Naive B cell (primary cell): ENCODE measurements at regions not wholly inside any gene's neighbourhood (a gene's known extent, or its start where the extent isn't known, plus 50 kb on each side); places are given as distances from the start of the nearest gene placed in this dataset.

Source experiments
- ATAC-seq, 2 donors: fragments of 150-1000 bp; cut with Tn5 transposase; 2 replicates each; pipeline ENCODE4 v1.10.0; 2021; ENCODE audit warnings: low read depth in 2 of 2, mild to moderate bottlenecking in 2 of 2, moderate library complexity in 2 of 2
- DNase-seq: peaks from one replicate; pipeline ENCODE4 v3.0.0; 2022
- H3K27ac Mint-ChIP-seq, 6 donors: one replicate each; pipeline ENCODE4 v1.8.0; 2020 to 2022; ENCODE audit warnings: mild to moderate bottlenecking in 6 of 6, mixed read lengths in 6 of 6, moderate library complexity in 5 of 6, inconsistent platforms in 2 of 6
- H3K27me3 Mint-ChIP-seq, 3 donors: one replicate each; pipeline ENCODE4 v1.8.0; 2021 to 2022; ENCODE audit warnings: mixed read lengths in 3 of 3, mild to moderate bottlenecking in 1 of 3
- H3K36me3 Mint-ChIP-seq, 2 donors: one replicate each; pipeline ENCODE4 v1.8.0; 2020 to 2022; ENCODE audit warnings: mixed read lengths in 2 of 2, inconsistent platforms in 1 of 2, mild to moderate bottlenecking in 1 of 2
- H3K4me1 Mint-ChIP-seq, 3 donors: one replicate each; pipeline ENCODE4 v1.8.0; 2020 to 2022; ENCODE audit warnings: mixed read lengths in 3 of 3, inconsistent platforms in 1 of 3, mild to moderate bottlenecking in 1 of 3, moderate library complexity in 1 of 3
- H3K4me3 Mint-ChIP-seq, 8 donors: one replicate each; pipeline ENCODE4 v1.8.0; 2020 to 2022; ENCODE audit warnings: mild to moderate bottlenecking in 8 of 8, mixed read lengths in 8 of 8, moderate library complexity in 8 of 8, inconsistent platforms in 2 of 8
- H3K9me3 Mint-ChIP-seq, 7 donors: one replicate each; pipeline ENCODE4 v1.8.0; 2020 to 2022; ENCODE audit warnings: mixed read lengths in 7 of 7, mild to moderate bottlenecking in 5 of 7, inconsistent platforms in 2 of 7, moderate library complexity in 1 of 7

DNA sequence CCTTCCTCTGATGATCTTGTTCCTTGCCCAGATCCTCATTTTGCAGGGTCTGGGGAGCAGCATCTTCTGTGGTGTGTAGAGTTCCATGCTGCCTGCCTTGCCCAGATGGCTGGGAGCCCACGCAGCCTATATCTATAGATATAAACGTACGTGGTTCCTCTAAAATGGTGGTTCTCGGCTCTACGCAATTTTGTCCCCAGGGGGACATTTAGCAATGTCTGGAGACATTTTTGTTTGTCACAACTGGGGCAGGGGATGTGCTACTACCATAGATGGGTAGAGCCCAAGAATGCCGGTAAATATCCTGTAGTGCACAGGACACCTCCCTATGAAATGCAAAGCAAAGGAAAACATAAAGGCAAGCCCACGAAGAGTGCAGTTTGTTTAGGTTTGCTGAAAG lies 98.4 kb upstream of the SPACA1 start:
- Mint-ChIP-seq H3K36me3 (peaks cover 0 to 5% of the 10 kb centered on the region in 2 donors), H3K4me1 (no peaks in the 10 kb centered on the region), H3K9me3 (no peaks in the 10 kb centered on the region), H3K27ac (no peak overlapping the region), H3K4me3 (no peak overlapping the region), H3K27me3 (peaks cover 9 to 27% (median 11%) of the 10 kb centered on the region in 3 donors)
- DNase-seq, result no peak
- ATAC-seq, result no peak

DNA sequence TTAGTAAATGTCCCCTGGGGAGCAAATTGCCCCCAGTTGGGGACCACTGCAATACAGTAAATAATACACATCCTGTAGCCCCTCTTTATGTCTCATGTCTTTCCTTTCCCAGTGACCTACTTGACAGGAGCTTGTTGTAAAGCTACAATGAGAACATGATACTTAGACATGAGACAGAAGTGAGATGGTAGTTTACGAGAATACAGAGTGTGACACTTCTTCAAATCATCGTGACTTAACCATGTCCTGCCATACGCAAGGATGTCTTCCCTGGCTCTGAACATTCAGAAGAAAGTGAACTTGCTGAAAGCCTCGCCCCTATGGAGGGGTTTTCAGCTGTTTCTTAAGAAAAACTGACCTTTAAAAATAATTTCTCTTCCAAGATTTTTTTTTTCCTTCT lies 101.0 kb upstream of the SPACA1 start:
- Mint-ChIP-seq H3K9me3 (no peaks in the 10 kb centered on the region), H3K4me1 (no peaks in the 10 kb centered on the region), H3K36me3 (peaks cover 0 to 9% of the 10 kb centered on the region in 2 donors), H3K27ac (no peak overlapping the region), H3K4me3 (no peak overlapping the region), H3K27me3 (peaks cover 23 to 38% (median 26%) of the 10 kb centered on the region in 3 donors)
- ATAC-seq (no peak), DNase-seq (no peak)

DNA sequence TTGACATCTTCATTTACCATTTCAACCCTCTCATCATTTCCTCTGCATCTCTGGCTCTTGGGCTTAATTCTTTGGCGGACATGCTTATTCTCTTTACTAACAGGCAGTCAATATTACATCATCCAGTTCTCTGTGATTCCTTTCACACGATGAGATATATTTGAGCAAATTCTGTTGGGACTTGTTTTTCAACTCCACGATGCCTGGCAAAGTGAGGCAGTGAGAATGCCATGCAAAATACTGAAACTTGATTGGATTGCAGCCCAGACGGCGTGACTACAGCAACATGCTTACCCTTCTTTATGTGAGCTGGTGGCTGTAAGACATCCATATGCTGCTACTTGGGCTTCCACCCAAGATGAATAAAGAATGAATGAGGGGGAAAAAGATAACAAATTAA lies 101.7 kb upstream of the SPACA1 start:
- Mint-ChIP-seq H3K4me1 (no peaks in the 10 kb centered on the region), H3K9me3 (no peaks in the 10 kb centered on the region), H3K27ac (no peak overlapping the region), H3K36me3 (peaks cover 0 to 11% of the 10 kb centered on the region in 2 donors), H3K27me3 (peaks cover 26 to 39% (median 32%) of the 10 kb centered on the region in 3 donors), H3K4me3 (no peak overlapping the region)
- DNase-seq, result no peak
- ATAC-seq, result no peak

DNA sequence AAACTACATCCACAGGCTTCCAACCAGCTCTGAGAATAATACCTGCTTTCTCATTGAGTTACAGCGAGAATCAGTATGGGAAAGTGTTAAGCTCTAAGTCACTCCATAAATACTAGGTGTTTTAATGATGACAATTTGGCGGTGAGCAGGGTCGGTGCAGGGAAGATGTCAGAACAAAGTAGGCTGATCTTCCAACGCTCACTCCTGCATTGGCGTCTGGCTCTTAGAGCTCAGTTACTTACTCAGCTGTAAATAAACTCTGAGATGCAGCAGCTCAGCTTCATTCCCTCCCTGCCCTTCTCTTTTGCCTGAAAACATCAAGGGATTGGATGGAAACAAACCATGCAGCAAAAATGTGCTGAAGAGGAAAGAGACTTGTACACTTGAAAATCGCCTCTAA lies 102.5 kb upstream of the SPACA1 start:
- no peaks in the 10 kb centered on the region for H3K9me3 Mint-ChIP-seq
- no peak overlapping the region for H3K4me3 Mint-ChIP-seq
- peaks cover 26 to 35% (median 32%) of the 10 kb centered on the region in 3 donors for H3K27me3 Mint-ChIP-seq
- H3K27ac Mint-ChIP-seq, result no peak overlapping the region
- DNase-seq (no peak), ATAC-seq (no peak)
- H3K36me3 Mint-ChIP-seq, result peaks cover 0 to 11% of the 10 kb centered on the region in 2 donors
- H3K4me1 Mint-ChIP-seq, result no peaks in the 10 kb centered on the region

DNA sequence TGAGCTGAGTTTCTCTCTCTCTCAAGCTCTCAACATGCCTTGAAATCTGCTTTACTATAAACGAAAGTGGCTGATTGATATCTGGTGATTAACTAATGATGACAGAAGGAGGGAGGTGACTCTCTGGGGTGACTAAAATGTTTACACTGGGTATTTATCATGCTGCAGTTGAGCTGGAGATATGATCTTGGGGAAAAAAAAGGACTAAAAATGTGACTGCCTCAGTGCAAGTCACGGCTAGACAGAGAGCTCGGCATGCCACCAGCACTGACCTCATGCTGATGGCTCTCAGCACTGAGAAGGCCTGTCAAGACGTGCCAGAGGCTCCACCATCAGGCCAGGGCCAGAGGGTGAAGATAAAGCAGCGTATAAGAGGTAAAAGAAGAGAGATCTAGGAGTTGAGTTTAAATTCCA lies 103.1 kb upstream of the SPACA1 start:
- H3K4me3 Mint-ChIP-seq, result no peak overlapping the region
- DNase-seq (no peak), ATAC-seq (no peak)
- H3K27ac Mint-ChIP-seq, result no peak overlapping the region
- H3K27me3 Mint-ChIP-seq, result peaks cover 26 to 34% (median 32%) of the 10 kb centered on the region in 3 donors
- peaks cover 0 to 11% of the 10 kb centered on the region in 2 donors for H3K36me3 Mint-ChIP-seq
- H3K4me1 Mint-ChIP-seq, result no peaks in the 10 kb centered on the region
- no peaks in the 10 kb centered on the region for H3K9me3 Mint-ChIP-seq

DNA sequence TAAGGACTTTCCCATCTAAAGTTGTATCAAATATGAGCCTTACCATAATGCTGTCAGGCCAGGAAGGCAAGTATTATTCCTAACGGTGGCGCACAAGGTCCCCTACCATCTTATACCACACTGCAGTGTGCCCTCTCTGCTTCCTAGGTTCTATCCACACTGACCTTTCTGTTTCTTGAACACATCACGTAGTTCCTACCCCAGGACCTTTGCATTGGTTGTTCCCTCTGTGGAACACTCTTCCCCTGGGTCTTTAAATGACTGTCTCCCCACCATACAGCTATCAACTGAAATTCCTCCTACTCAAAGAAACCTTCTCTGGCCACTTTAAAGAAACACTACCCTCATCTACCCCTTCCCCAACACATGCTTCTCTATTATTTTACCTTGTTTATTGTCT lies 104.5 kb upstream of the SPACA1 start:
- peaks cover 0 to 11% of the 10 kb centered on the region in 2 donors for H3K36me3 Mint-ChIP-seq
- no peaks in the 10 kb centered on the region for H3K9me3 Mint-ChIP-seq

DNA sequence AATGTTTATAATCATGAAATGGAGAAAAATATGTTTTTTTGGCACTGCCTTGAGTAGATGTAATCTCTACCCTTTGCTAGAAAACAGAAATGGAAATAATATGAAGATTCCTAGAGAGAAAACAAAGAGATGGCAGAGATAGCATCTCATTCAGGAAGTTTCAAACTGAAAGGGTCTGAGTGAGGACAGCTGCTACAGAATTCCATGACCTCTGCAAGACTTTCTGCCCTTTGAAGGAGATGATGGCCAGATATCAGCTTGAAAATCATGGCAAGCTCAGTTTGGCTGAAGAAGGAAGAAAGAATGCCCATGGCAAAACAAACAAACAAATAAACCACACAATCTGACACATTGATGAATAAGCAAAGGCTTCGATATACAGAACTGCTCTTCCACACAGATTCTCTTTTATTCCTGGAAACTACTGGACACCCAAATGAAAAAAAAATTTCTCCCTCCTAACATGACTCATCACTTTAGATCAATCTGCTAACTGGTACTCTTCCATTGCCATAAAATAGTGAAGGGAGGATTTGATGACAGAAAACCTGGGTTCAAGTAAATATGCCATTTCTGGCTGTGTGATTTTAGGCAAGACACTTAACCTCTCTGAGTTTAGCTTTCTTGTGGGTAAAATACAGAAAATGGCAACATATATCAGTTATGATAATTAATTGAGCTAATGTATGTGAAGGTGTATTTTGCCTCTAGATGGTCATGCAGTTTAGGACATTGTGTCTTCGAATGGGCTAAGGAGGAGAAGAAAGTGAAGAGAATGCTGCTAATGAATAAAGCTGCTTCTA lies 105.9 kb upstream of the SPACA1 start:
- H3K4me3 Mint-ChIP-seq, result no peak overlapping the region
- H3K27me3 Mint-ChIP-seq, result peaks cover 18 to 32% (median 29%) of the 10 kb centered on the region in 3 donors
- ATAC-seq, result no peak
- peaks cover 0 to 11% of the 10 kb centered on the region in 2 donors for H3K36me3 Mint-ChIP-seq
- DNase-seq, result no peak
- no peaks in the 10 kb centered on the region for H3K4me1 Mint-ChIP-seq
- H3K27ac Mint-ChIP-seq, result peak overlapping the region in 3 of 6 donors; percentile 1 to 17 (median 5)
- H3K9me3 Mint-ChIP-seq, result no peaks in the 10 kb centered on the region

More for the DNA sequence above, 104.5 kb upstream of the SPACA1 start:
- H3K27ac Mint-ChIP-seq, result no peak overlapping the region
- peaks cover 26 to 34% (median 32%) of the 10 kb centered on the region in 3 donors for H3K27me3 Mint-ChIP-seq
- no peaks in the 10 kb centered on the region for H3K4me1 Mint-ChIP-seq
- no peak overlapping the region for H3K4me3 Mint-ChIP-seq
- ATAC-seq, result no peak
- DNase-seq, result no peak

DNA sequence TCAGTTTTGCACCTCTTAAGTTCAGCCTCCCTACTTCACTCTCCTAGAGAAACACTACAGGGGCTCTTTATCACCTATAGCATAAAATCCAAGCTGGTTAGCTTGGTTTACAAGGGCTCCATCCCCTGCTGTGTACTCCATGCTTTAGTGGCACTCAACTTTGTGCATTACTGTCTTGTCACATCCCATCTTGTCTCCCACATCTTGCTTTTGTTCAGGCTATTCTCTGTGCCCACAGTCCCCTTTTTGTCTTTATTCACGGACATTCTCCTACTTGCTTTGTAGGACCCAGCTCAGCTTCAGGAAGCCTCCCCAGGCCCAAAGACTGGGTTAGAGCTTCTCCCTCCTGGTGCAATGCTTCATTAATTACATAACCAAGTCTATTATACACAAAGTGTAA lies 107.9 kb upstream of the SPACA1 start:
- Mint-ChIP-seq H3K27me3 (peaks cover 18 to 29% (median 19%) of the 10 kb centered on the region in 3 donors), H3K4me1 (peaks cover 0 to 6% (median 0%) of the 10 kb centered on the region in 3 donors), H3K27ac (peak overlapping the region in 1 of 6 donors; percentile 9), H3K36me3 (peaks cover 0 to 11% of the 10 kb centered on the region in 2 donors), H3K9me3 (no peaks in the 10 kb centered on the region), H3K4me3 (no peak overlapping the region)
- DNase-seq, result no peak
- no peak for ATAC-seq

DNA sequence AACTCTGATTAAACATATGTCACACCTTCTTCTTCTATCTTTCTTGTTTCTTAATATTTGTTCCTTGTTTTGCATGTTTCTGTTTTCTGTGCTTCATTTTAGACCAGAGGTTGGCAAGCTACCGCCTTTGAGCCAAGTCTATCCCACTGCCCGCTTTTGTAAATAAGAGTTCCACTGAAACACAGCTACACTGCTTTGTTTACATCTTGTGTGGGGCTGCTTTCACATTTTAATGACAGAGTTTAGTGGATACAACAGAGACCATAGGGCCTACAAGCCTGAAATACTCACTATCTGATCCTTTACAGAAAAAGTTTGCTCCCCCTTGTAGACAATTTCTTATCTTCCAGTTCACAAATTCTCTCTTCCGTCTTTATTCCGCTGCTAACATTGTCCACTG lies 109.4 kb upstream of the SPACA1 start:
- H3K4me1 Mint-ChIP-seq, result peaks cover 0 to 9% (median 0%) of the 10 kb centered on the region in 3 donors
- no peak overlapping the region for H3K4me3 Mint-ChIP-seq
- H3K9me3 Mint-ChIP-seq, result no peaks in the 10 kb centered on the region
- ATAC-seq (no peak), DNase-seq (no peak)
- peaks cover 9 to 17% (median 15%) of the 10 kb centered on the region in 3 donors for H3K27me3 Mint-ChIP-seq
- H3K36me3 Mint-ChIP-seq, result peaks cover 0 to 6% of the 10 kb centered on the region in 2 donors
- peak overlapping the region in 3 of 6 donors; percentile 5 to 64 (median 13) for H3K27ac Mint-ChIP-seq

DNA sequence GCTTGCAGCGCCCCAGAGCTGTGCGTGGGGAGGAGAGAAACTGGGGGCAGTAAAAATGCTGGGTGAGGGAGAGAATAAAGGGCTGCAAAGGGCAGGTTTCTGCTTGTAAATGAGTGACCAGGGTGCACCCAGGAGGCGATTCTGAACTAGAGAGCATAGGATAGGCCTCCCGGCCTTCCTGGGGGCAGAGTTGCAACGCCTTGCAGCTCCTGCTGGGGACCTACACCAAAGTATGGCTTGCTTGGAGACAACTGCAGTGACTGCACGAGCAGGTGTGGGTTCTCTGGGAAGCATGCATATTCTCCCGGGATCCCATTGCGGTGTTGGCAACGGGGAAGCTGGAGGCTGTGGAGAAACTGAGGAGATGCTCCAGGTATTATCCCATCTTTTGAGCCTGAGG lies 111.6 kb upstream of the SPACA1 start:
- no peaks in the 10 kb centered on the region for H3K36me3 Mint-ChIP-seq

DNA sequence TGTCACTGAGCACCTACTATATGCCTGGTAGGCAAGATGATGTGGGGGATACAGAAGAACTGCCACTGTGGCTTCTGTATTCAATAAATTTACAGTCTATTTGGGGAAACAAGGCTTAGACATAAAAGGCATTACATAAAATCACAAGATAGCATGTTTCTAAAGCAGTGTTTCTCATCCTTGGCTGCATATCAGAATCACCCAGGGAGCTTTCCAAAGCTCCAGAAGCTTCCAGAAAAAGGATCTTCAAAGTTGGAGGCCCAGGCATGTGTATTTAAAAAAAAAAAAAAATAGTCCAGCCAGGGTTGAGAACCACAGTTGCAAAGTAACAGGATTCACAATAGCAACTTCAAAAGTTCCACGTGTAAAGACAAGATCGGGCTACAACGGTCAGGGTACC lies 112.4 kb upstream of the SPACA1 start:
- no peak overlapping the region for H3K4me3 Mint-ChIP-seq
- peaks cover 0 to 9% (median 1%) of the 10 kb centered on the region in 3 donors for H3K4me1 Mint-ChIP-seq
- ATAC-seq (no peak), DNase-seq (no peak)
- no peaks in the 10 kb centered on the region for H3K36me3 Mint-ChIP-seq
- no peaks in the 10 kb centered on the region for H3K9me3 Mint-ChIP-seq
- H3K27me3 Mint-ChIP-seq, result peaks cover 0 to 4% (median 0%) of the 10 kb centered on the region in 3 donors
- H3K27ac Mint-ChIP-seq, result peak overlapping the region in 3 of 6 donors; percentile 27 to 65 (median 39)

More for the DNA sequence above, 111.6 kb upstream of the SPACA1 start:
- DNase-seq (no peak), ATAC-seq (no peak)
- H3K27me3 Mint-ChIP-seq, result peaks cover 0 to 5% (median under 1%) of the 10 kb centered on the region in 3 donors
- no peaks in the 10 kb centered on the region for H3K9me3 Mint-ChIP-seq
- peaks cover 0 to 9% (median 0%) of the 10 kb centered on the region in 3 donors for H3K4me1 Mint-ChIP-seq
- H3K4me3 Mint-ChIP-seq, result no peak overlapping the region
- no peak overlapping the region for H3K27ac Mint-ChIP-seq

DNA sequence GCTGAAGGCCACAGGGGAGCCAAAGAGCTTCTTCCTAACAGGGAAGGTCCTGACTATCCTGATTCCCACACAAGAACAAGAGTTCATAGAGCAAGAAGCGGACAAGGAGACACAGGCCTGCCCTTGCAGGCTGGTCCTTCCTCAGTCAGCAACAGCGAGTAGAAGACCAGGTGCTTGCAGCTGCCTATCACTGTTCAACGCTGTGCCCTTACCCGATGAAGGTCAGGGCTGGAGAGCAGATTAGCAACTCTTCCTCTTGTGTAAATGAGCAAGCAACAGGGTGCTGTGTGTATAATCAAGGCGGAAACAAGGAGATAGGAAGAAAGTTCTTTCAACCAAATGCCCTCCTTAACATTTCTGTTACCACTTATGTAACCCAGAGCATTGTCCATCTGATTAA lies 115.3 kb upstream of the SPACA1 start:
- Mint-ChIP-seq H3K27ac (peak overlapping the region in 1 of 6 donors; percentile 66), H3K36me3 (no peaks in the 10 kb centered on the region), H3K27me3 (peaks cover 0 to 4% (median 0%) of the 10 kb centered on the region in 3 donors), H3K4me3 (no peak overlapping the region), H3K9me3 (no peaks in the 10 kb centered on the region), H3K4me1 (peaks cover 10 to 18% (median 11%) of the 10 kb centered on the region in 3 donors)
- DNase-seq, result no peak
- ATAC-seq, result no peak

DNA sequence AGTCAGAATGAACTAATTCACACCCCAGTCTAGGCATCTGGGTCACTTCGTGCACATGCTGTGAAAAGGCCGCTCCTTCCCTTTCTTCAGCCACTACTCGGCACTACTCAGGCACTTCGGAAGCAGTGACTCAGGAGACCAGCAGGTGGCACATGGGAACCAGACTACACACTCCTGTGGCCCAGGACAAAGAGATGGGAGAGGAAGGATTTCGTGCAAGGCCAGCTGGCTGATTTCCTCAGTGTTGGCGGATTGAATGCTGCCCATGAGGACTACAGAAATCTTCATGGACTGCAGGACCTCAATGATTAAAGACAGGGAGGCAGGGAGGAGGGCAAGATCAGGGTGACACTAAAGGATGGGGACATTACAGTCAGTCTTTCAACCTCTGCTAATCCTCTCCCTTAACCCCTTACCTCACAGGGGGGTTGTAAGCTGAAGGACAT lies 117.8 kb upstream of the SPACA1 start:
- Mint-ChIP-seq H3K4me3 (no peak overlapping the region), H3K4me1 (peaks cover 26 to 36% (median 34%) of the 10 kb centered on the region in 3 donors), H3K36me3 (no peaks in the 10 kb centered on the region), H3K9me3 (no peaks in the 10 kb centered on the region), H3K27me3 (no peaks in the 10 kb centered on the region), H3K27ac (peak overlapping the region; percentile 21 to 78 (median 43))
- DNase-seq (peak; percentile 62), ATAC-seq (peak; percentile 37 to 43)

DNA sequence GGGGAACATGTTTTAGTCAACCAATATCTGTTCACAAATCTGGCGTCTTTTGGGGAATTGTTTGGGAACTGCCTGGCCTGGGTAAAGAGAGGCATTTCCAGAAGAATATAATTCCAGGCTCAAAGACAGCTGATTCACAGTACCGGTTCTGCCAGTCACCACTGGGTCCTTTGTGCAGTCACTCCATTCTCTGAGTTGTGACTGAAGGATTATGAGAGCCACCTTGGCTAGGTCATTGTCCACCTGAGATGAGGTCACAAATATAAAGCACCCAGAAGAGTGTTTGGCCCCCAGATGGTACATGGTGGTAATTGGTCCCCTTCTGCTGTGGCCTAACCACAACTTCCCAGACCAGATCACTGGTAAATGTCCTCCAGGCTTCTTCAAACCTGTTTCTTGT lies 121.0 kb upstream of the SPACA1 start:
- no peak for DNase-seq
- peak overlapping the region; percentile 37 to 99 (median 91) for H3K27ac Mint-ChIP-seq
- H3K4me1 Mint-ChIP-seq, result peaks cover 52 to 66% (median 65%) of the 10 kb centered on the region in 3 donors
- no peaks in the 10 kb centered on the region for H3K9me3 Mint-ChIP-seq
- ATAC-seq, result no peak
- H3K27me3 Mint-ChIP-seq, result no peaks in the 10 kb centered on the region
- peak overlapping the region in 2 of 8 donors; percentile 31 to 37 for H3K4me3 Mint-ChIP-seq
- H3K36me3 Mint-ChIP-seq, result no peaks in the 10 kb centered on the region
